CD4-positive, alpha-beta T cell treated with Interleukin-15 for 4 hours (primary cell): ENCODE measurements at regions not wholly inside any gene's neighbourhood (a gene's known extent, or its start where the extent isn't known, plus 50 kb on each side); places are given as distances from the start of the nearest gene placed in this dataset.

Experiments
- DNase-seq: peaks from one replicate; pipeline ENCODE4 v3.0.0-alpha.2; 2020; ENCODE audit warnings: low spot score

GRCh38 chr16:79265196-79265595, 335.3 kb downstream of the MAF start:
- DNase-seq, result no peak

GRCh38 chr16:79264237-79265109, 336.1 kb downstream of the MAF start:
- no peak for DNase-seq

GRCh38 chr16:79263425-79263824, 337.1 kb downstream of the MAF start:
- DNase-seq, result no peak
